ENCODE measurements at regions not wholly inside any gene's neighbourhood (a gene's known extent, or its start where the extent isn't known, plus 50 kb on each side); places are given as distances from the start of the nearest gene placed in this dataset.

DNA sequence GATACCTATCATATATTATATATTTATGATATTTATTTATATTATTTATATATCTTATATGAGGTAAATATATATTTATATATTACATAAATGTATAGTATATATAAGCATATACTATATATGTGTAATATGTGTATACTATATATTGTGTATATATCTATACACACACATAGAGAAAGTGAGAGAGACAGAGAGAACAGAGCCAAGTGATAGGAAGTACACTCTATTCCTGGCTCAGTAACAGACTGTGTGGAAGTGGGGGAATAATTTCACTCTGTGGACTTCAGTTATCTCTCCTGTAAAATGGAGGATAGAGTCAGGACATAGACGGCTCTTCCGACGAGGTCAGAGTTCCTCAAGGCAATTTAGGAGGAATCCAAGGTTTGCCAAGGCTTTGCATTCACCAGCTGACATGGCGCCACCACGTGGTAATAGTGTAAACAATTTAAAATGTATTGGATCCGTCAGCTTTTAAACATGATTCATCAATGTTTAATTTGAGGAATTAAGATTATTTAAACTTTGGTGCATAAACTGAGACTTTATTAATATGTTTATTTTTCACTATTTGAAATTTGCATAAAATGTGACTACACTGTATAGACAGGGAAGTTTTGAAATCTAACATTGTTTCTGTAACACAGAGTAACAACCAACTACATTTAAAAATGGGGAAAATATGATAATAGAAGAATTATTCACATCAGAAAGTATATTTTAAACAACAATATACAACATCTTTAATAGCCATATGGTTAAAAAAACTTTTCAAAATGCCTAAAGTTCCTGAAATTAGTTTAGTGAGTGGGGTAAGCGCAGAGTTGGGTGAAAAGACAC lies 75.4 kb upstream of the TMEM244 start:
- Histone ChIP-seq H3F3A (ENCODE audit: insufficient read depth) (no peaks in the 10 kb centered on the region), H3K79me2 (ENCODE audit: insufficient read depth, low read length) (no peaks in the 10 kb centered on the region), H2AFZ (ENCODE audit: low read depth, low read length, severe bottlenecking) (no peak overlapping the region), H3K27ac (ENCODE audit: low read depth, low read length) (no peak overlapping the region), H3K9me3 (ENCODE audit: insufficient read depth, low read length) (no peaks in the 10 kb centered on the region), H3K9me2 (replicated peaks; ENCODE audit: insufficient read depth, low read length) (no peaks in the 10 kb centered on the region), H4K20me1 (ENCODE audit: low read depth, low read length) (no peaks in the 10 kb centered on the region), H3K9ac (ENCODE audit: low read length) (no peak overlapping the region), H3K27me3 (ENCODE audit: low read length) (no peaks in the 10 kb centered on the region), H3K4me3 (ENCODE audit: insufficient read depth, low read length, poor library complexity, severe bottlenecking) (no peak overlapping the region), H3K4me2 (ENCODE audit: low read depth, low read length, poor library complexity, severe bottlenecking) (no peak overlapping the region), H3K36me3 (ENCODE audit: low read length) (no peaks in the 10 kb centered on the region)
- TF ChIP-seq, protein P1, sequence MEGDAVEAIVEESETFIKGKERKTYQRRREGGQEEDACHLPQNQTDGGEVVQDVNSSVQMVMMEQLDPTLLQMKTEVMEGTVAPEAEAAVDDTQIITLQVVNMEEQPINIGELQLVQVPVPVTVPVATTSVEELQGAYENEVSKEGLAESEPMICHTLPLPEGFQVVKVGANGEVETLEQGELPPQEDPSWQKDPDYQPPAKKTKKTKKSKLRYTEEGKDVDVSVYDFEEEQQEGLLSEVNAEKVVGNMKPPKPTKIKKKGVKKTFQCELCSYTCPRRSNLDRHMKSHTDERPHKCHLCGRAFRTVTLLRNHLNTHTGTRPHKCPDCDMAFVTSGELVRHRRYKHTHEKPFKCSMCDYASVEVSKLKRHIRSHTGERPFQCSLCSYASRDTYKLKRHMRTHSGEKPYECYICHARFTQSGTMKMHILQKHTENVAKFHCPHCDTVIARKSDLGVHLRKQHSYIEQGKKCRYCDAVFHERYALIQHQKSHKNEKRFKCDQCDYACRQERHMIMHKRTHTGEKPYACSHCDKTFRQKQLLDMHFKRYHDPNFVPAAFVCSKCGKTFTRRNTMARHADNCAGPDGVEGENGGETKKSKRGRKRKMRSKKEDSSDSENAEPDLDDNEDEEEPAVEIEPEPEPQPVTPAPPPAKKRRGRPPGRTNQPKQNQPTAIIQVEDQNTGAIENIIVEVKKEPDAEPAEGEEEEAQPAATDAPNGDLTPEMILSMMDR (IDR thresholded peaks at IDR 0.05; ENCODE audit: insufficient read depth, low read length, poor library complexity, severe bottlenecking): peak; percentile 65
- no peak for TF ChIP-seq EZH2phosphoT487 (conservative IDR thresholded peaks at IDR 0.05; ENCODE audit: low read length)

DNA sequence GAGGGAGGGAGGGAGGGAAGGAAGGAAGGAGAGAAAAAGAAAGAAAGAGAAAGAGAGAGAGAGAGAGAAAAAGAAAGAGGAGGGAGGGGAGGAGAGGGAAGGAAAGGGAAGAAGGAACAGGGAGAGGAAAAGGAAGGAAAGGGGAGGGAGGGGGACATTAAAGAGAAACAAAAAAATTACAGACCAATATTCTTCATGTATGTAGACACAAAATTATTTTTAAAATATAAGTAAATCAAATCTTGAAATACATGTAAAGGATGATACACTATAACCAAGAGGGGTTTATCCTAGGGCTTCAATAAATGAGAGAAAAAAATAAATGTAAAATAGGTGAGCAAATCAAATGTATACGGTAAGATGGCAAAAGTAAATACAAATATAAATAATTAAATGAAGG lies 71.2 kb upstream of the TMEM244 start:
- Histone ChIP-seq H2AFZ (ENCODE audit: low read depth, low read length, severe bottlenecking) (no peak overlapping the region), H3K9me3 (ENCODE audit: insufficient read depth, low read length) (no peaks in the 10 kb centered on the region), H3K4me3 (ENCODE audit: insufficient read depth, low read length, poor library complexity, severe bottlenecking) (no peak overlapping the region), H3K36me3 (ENCODE audit: low read length) (no peaks in the 10 kb centered on the region), H4K20me1 (ENCODE audit: low read depth, low read length) (no peaks in the 10 kb centered on the region), H3K27me3 (ENCODE audit: low read length) (no peaks in the 10 kb centered on the region), H3K27ac (ENCODE audit: low read depth, low read length) (no peak overlapping the region), H3K9me2 (replicated peaks; ENCODE audit: insufficient read depth, low read length) (no peaks in the 10 kb centered on the region), H3K79me2 (ENCODE audit: insufficient read depth, low read length) (no peaks in the 10 kb centered on the region), H3F3A (ENCODE audit: insufficient read depth) (no peaks in the 10 kb centered on the region), H3K4me2 (ENCODE audit: low read depth, low read length, poor library complexity, severe bottlenecking) (no peak overlapping the region), H3K9ac (ENCODE audit: low read length) (no peak overlapping the region)
- TF ChIP-seq, protein P1 (IDR thresholded peaks at IDR 0.05; ENCODE audit: insufficient read depth, low read length, poor library complexity, severe bottlenecking): no peak
- no peak for TF ChIP-seq EZH2phosphoT487 (conservative IDR thresholded peaks at IDR 0.05; ENCODE audit: low read length)

DNA sequence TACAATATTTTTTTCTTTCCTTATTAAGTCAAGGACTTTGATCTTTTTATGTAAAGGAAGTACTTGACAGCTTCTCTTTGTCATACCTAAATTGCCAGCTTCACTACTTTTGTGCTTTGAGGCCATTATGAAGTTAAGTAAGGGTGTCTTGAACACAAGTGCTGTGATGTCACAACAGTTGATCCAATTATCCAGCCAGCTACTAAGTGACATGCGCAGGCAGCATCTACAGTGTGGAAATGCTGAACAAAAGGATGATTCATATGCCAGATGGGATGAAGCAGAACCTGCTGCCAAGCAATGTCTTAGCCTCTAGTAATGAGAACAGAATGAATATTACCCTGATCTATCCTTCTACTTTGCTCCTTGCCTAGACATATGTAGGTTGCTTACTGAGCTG lies 68.3 kb upstream of the TMEM244 start:
- Histone ChIP-seq H3K4me3 (ENCODE audit: insufficient read depth, low read length, poor library complexity, severe bottlenecking) (no peak overlapping the region), H3K9me3 (ENCODE audit: insufficient read depth, low read length) (no peaks in the 10 kb centered on the region), H2AFZ (ENCODE audit: low read depth, low read length, severe bottlenecking) (no peak overlapping the region), H3K27me3 (ENCODE audit: low read length) (no peaks in the 10 kb centered on the region), H3F3A (ENCODE audit: insufficient read depth) (no peaks in the 10 kb centered on the region), H3K36me3 (ENCODE audit: low read length) (no peaks in the 10 kb centered on the region), H3K9ac (ENCODE audit: low read length) (no peak overlapping the region), H3K79me2 (ENCODE audit: insufficient read depth, low read length) (no peaks in the 10 kb centered on the region), H3K9me2 (replicated peaks; ENCODE audit: insufficient read depth, low read length) (no peaks in the 10 kb centered on the region), H3K4me2 (ENCODE audit: low read depth, low read length, poor library complexity, severe bottlenecking) (no peak overlapping the region), H3K27ac (ENCODE audit: low read depth, low read length) (no peak overlapping the region), H4K20me1 (ENCODE audit: low read depth, low read length) (no peaks in the 10 kb centered on the region)
- TF ChIP-seq, protein P1 (IDR thresholded peaks at IDR 0.05; ENCODE audit: insufficient read depth, low read length, poor library complexity, severe bottlenecking): no peak
- TF ChIP-seq EZH2phosphoT487 (conservative IDR thresholded peaks at IDR 0.05; ENCODE audit: low read length): no peak

Data from SU-DHL-6 (cell line).